ENCODE measurements at regions not wholly inside any gene's neighbourhood (a gene's known extent, or its start where the extent isn't known, plus 50 kb on each side); places are given as distances from the start of the nearest gene placed in this dataset.

GRCh38 chr9:103471241-103471640 lies 476.1 kb downstream of the CYLC2 start:
- Histone ChIP-seq H3K27me3 (no peaks in the 10 kb centered on the region), H3K9me3 (no peaks in the 10 kb centered on the region), H3K36me3 (no peaks in the 10 kb centered on the region), H3K4me3 (no peak overlapping the region), H3K27ac (no peak overlapping the region), H3K4me1 (no peaks in the 10 kb centered on the region)
- TF ChIP-seq, protein P1, sequence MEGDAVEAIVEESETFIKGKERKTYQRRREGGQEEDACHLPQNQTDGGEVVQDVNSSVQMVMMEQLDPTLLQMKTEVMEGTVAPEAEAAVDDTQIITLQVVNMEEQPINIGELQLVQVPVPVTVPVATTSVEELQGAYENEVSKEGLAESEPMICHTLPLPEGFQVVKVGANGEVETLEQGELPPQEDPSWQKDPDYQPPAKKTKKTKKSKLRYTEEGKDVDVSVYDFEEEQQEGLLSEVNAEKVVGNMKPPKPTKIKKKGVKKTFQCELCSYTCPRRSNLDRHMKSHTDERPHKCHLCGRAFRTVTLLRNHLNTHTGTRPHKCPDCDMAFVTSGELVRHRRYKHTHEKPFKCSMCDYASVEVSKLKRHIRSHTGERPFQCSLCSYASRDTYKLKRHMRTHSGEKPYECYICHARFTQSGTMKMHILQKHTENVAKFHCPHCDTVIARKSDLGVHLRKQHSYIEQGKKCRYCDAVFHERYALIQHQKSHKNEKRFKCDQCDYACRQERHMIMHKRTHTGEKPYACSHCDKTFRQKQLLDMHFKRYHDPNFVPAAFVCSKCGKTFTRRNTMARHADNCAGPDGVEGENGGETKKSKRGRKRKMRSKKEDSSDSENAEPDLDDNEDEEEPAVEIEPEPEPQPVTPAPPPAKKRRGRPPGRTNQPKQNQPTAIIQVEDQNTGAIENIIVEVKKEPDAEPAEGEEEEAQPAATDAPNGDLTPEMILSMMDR (IDR thresholded peaks at IDR 0.05): no peak
- TF ChIP-seq POLR2A (IDR thresholded peaks at IDR 0.05): no peak
- no peak for DNase-seq
- intact Hi-C loops (cut with DNase I): no loop called here
- WGBS (ENCODE audit: insufficient coverage, low coverage, low lambda C conversion rate, missing lambda C conversion rate): 60% methylated on average over 2 of the region's 5 CpGs
- no peak for ATAC-seq

DNA sequence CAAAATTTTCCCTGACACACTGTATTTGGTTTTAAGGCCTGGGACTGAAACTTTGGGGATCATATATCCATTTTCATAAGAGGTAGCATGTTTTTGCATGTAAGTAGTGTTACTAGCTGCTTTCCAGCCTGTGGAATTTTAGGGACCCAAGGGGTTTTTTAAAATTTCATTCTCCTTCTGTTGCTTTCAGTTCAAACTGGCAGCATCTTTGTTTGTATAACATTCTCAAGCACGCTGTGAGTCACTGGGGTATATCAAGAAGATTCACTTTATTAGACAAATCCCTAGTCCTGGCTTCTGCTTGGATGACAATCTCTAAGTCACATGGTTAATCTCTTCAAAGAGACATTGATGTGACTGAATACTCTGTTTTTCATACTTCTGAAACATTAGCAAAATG lies 479.0 kb downstream of the CYLC2 start:
- DNase-seq (no peak), ATAC-seq (no peak)
- no peak overlapping the region for H3K27ac ChIP-seq

DNA sequence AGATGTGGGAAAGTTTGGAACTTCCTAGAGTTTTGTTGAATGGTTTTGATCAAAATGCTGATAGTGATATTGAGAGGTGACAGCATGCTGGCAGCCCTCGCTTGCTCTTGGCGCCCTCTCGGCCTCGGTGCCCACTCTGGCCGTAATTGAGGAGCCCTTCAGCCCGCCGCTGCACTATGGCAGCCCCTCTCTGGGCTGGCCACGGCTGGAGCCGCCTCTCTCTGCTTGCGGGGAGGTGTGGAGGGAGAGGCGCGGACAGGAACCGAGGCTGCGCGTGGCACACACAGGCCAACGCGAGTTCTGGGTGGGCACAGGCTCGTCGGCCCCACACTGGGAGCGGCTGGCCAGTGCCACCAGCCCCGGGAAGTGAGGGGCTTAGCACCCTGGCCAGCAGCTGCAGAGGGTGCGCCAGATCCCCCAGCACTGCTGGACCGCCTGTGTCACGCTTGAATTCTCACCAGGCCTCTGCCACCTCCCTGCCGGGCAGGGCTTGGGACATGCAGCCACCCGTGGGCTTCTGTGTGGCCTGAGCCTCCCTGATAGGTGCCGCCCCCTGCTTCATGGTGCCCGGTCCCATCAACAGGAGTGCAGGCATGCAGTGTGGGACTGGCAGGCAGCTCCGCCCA lies 488.5 kb downstream of the CYLC2 start:
- ATAC-seq (no peak), DNase-seq (no peak)
- H3K27me3 ChIP-seq: no peaks in the 10 kb centered on the region
- no peak overlapping the region for H3K4me3 ChIP-seq
- no peak overlapping the region for H3K27ac ChIP-seq
- H3K9me3 ChIP-seq: no peaks in the 10 kb centered on the region
- intact Hi-C loops (cut with DNase I): no loop called here
- H3K4me1 ChIP-seq: no peaks in the 10 kb centered on the region
- no peaks in the 10 kb centered on the region for H3K36me3 ChIP-seq
- WGBS (ENCODE audit: insufficient coverage, low coverage, low lambda C conversion rate, missing lambda C conversion rate): 75% methylated on average over 4 of the region's 29 CpGs
- TF ChIP-seq POLR2A (IDR thresholded peaks at IDR 0.05): no peak
- TF ChIP-seq, protein P1 (IDR thresholded peaks at IDR 0.05): no peak

More for the DNA sequence above, 479.0 kb downstream of the CYLC2 start:
- TF ChIP-seq, protein P1 (IDR thresholded peaks at IDR 0.05): no peak
- no peak for TF ChIP-seq POLR2A (IDR thresholded peaks at IDR 0.05)
- Histone ChIP-seq H3K36me3 (no peaks in the 10 kb centered on the region), H3K27me3 (no peaks in the 10 kb centered on the region), H3K4me3 (no peak overlapping the region), H3K4me1 (no peaks in the 10 kb centered on the region), H3K9me3 (no peaks in the 10 kb centered on the region)
- intact Hi-C loops (cut with DNase I): no loop called here
- 86% methylated on average over 1 of the region's 1 CpG for WGBS (ENCODE audit: insufficient coverage, low coverage, low lambda C conversion rate, missing lambda C conversion rate)

- WGBS (ENCODE audit: insufficient coverage, low coverage, low lambda C conversion rate, missing lambda C conversion rate): 23% methylated on average over 3 of the region's 3 CpGs
- TF ChIP-seq, protein P1 (IDR thresholded peaks at IDR 0.05): no peak
- TF ChIP-seq POLR2A (IDR thresholded peaks at IDR 0.05): no peak
- no peaks in the 10 kb centered on the region for H3K9me3 ChIP-seq
Measured at GRCh38 chr9:103485138-103485537, 490.0 kb downstream of the CYLC2 start.

GRCh38 chr9:103514767-103515166 lies 519.6 kb downstream of the CYLC2 start:
- H3K27ac ChIP-seq: no peak overlapping the region
- no peaks in the 10 kb centered on the region for H3K36me3 ChIP-seq
- ATAC-seq (no peak), DNase-seq (no peak)
- H3K27me3 ChIP-seq: no peaks in the 10 kb centered on the region
- H3K4me1 ChIP-seq: no peaks in the 10 kb centered on the region
- intact Hi-C loops (cut with DNase I): no loop called here
- no peak overlapping the region for H3K4me3 ChIP-seq
- WGBS (ENCODE audit: insufficient coverage, low coverage, low lambda C conversion rate, missing lambda C conversion rate): 87% methylated on average over 7 of the region's 9 CpGs
- TF ChIP-seq, protein P1 (IDR thresholded peaks at IDR 0.05): no peak
- TF ChIP-seq POLR2A (IDR thresholded peaks at IDR 0.05): no peak
- H3K9me3 ChIP-seq: no peaks in the 10 kb centered on the region

More at GRCh38 chr9:103485138-103485537, 490.0 kb downstream of the CYLC2 start:
- Histone ChIP-seq H3K27me3 (no peaks in the 10 kb centered on the region), H3K4me3 (no peak overlapping the region), H3K36me3 (no peaks in the 10 kb centered on the region), H3K27ac (no peak overlapping the region), H3K4me1 (no peaks in the 10 kb centered on the region)
- ATAC-seq: no peak
- intact Hi-C loops (cut with DNase I): no loop called here
- DNase-seq: no peak

All from right lobe of liver (tissue), 6 donors.